Activated naive CD8-positive, alpha-beta T cell treated with anti-CD3 and anti-CD28 coated beads, Interleukin-2, amount 50 U/mL, for 24 hours (primary cell): ENCODE measurements at regions not wholly inside any gene's neighbourhood (a gene's known extent, or its start where the extent isn't known, plus 50 kb on each side); places are given as distances from the start of the nearest gene placed in this dataset.
"Not testable (repeated sequence)": the region's sequence is repeated elsewhere in the genome, so short reads cannot be mapped to it uniquely, and the experiment has no call there.

Experiments
- ATAC-seq: fragments of 150-1000 bp; cut with Tn5 transposase; one replicate; pipeline ENCODE4 v1.10.0; 2021
- DNase-seq: peaks from one replicate; pipeline ENCODE4 v3.0.0; 2021
- H3K27ac Mint-ChIP-seq: one replicate; pipeline ENCODE4 v1.8.0; 2021; ENCODE audit warnings: mild to moderate bottlenecking, mixed read lengths
- H3K27me3 Mint-ChIP-seq: one replicate; pipeline ENCODE4 v1.8.0; 2021; ENCODE audit warnings: mixed read lengths
- H3K36me3 Mint-ChIP-seq: one replicate; pipeline ENCODE4 v1.8.0; 2021; ENCODE audit warnings: low read depth, mixed read lengths
- H3K4me1 Mint-ChIP-seq: one replicate; pipeline ENCODE4 v1.8.0; 2021; ENCODE audit warnings: mixed read lengths
- H3K4me3 Mint-ChIP-seq: one replicate; pipeline ENCODE4 v1.8.0; 2021; ENCODE audit warnings: mild to moderate bottlenecking, moderate library complexity, mixed read lengths
- H3K9me3 Mint-ChIP-seq: one replicate; pipeline ENCODE4 v1.8.0; 2021; ENCODE audit warnings: mixed read lengths

DNA sequence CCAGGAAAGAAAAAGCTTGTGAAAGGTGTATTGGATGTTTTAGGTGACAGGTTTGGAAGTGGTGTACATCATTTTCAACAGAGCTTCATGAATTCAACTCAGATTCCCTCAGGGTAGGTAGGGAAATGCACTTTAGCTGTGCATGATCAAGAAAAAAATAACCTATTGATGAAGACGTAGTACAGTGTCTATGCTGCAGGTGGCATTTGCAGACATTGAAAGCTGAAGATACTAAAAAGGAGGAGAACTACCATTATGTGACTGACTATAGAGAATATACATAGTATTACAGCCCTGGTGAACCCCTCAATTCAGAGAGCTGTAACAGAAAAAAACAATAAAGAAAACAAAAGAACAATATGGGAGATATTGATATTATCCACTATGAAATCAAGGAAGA, 2344.7 kb upstream of the ACO1 start:
- ATAC-seq (no peak), DNase-seq (no peak)
- Mint-ChIP-seq H3K9me3 (no peaks in the 10 kb centered on the region), H3K27me3 (no peaks in the 10 kb centered on the region), H3K4me1 (no peaks in the 10 kb centered on the region), H3K36me3 (no peaks in the 10 kb centered on the region), H3K27ac (no peak overlapping the region), H3K4me3 (no peak overlapping the region)

DNA sequence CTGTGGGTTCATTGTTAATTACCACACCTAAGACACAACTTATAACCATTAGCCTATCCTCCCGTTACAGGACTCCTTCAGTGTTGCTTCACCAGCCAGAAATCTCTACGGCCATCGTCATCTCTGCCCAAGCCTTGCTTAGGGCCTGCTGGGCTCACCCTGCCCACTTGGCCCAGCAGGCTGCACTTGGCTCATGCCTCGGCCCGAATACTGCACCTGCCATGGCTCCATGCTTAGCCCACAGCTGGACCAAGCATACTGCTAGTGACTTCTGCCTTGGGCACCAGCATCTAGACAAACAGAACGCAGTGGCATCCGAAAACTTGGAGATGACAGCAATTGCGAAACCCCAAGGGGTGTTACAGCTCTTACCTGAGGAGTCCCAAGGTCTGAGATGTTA, 2336.0 kb upstream of the ACO1 start:
- H3K36me3 Mint-ChIP-seq = no peaks in the 10 kb centered on the region
- no peak overlapping the region for H3K27ac Mint-ChIP-seq
- no peaks in the 10 kb centered on the region for H3K4me1 Mint-ChIP-seq
- no peaks in the 10 kb centered on the region for H3K27me3 Mint-ChIP-seq
- no peak overlapping the region for H3K4me3 Mint-ChIP-seq
- DNase-seq (no peak), ATAC-seq (no peak)
- H3K9me3 Mint-ChIP-seq = no peaks in the 10 kb centered on the region

- H3K36me3 Mint-ChIP-seq = no peaks in the 10 kb centered on the region
- no peak overlapping the region for H3K4me3 Mint-ChIP-seq
- no peak for ATAC-seq
- no peak overlapping the region for H3K27ac Mint-ChIP-seq
- no peaks in the 10 kb centered on the region for H3K27me3 Mint-ChIP-seq
- H3K9me3 Mint-ChIP-seq = no peaks in the 10 kb centered on the region
- DNase-seq = no peak
- no peaks in the 10 kb centered on the region for H3K4me1 Mint-ChIP-seq
These were observed 2326.0 kb upstream of the ACO1 start for GRCh38 chr9:30058463-30058862.

GRCh38 chr9:30060976-30061375, 2323.5 kb upstream of the ACO1 start:
- DNase-seq (no peak), ATAC-seq (no peak)
- no peaks in the 10 kb centered on the region for H3K36me3 Mint-ChIP-seq
- H3K9me3 Mint-ChIP-seq = peaks cover 4% of the 10 kb centered on the region
- no peaks in the 10 kb centered on the region for H3K27me3 Mint-ChIP-seq
- no peak overlapping the region for H3K4me3 Mint-ChIP-seq
- H3K27ac Mint-ChIP-seq = no peak overlapping the region
- H3K4me1 Mint-ChIP-seq = no peaks in the 10 kb centered on the region

DNA sequence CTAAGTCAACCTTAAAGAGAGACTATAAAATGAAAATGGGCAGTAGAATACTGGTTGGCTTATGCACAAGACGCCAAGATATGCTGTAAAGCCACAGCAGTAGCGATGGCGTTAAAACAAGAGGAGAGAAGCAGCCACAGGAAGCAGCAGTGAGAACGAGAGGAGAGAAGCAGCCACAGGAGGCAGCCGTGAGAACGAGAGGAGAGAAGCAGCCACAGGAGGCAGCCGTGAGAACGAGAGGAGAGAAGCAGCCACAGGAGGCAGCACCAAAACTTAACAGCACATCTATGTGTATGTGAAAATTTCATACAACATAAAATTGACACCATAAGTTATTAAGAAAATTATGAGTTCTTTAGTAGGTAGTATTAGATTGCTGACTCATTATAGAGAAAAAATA, 2318.6 kb upstream of the ACO1 start:
- no peaks in the 10 kb centered on the region for H3K27me3 Mint-ChIP-seq
- DNase-seq (no peak), ATAC-seq (no peak)
- H3K36me3 Mint-ChIP-seq = no peaks in the 10 kb centered on the region
- H3K27ac Mint-ChIP-seq = no peak overlapping the region
- no peak overlapping the region for H3K4me3 Mint-ChIP-seq
- no peaks in the 10 kb centered on the region for H3K4me1 Mint-ChIP-seq
- H3K9me3 Mint-ChIP-seq = peaks cover 9% of the 10 kb centered on the region

DNA sequence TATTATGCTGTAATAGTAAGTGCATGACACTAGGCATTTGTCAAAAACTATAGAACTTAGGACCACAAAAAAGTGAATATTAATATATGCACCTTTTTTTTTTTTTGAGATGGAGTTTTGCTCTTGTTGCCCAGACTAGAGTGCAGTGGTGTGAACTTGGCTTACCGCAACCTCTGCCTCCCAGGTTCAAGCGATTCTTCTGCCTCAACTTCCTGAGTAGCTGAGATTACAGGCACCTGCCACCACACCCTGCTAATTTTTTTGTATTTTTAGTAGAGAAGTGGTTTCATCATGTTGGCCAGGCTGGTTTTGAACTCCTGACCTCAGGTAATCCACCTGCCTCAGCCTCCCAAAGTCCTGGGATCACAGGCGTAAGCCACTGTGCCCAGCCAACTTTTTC, 2315.2 kb upstream of the ACO1 start:
- H3K36me3 Mint-ChIP-seq, H3K27me3 Mint-ChIP-seq, DNase-seq, H3K27ac Mint-ChIP-seq, H3K4me3 Mint-ChIP-seq, H3K4me1 Mint-ChIP-seq, ATAC-seq: not testable (repeated sequence)
- H3K9me3 Mint-ChIP-seq = peaks cover 20% of the 10 kb centered on the region

DNA sequence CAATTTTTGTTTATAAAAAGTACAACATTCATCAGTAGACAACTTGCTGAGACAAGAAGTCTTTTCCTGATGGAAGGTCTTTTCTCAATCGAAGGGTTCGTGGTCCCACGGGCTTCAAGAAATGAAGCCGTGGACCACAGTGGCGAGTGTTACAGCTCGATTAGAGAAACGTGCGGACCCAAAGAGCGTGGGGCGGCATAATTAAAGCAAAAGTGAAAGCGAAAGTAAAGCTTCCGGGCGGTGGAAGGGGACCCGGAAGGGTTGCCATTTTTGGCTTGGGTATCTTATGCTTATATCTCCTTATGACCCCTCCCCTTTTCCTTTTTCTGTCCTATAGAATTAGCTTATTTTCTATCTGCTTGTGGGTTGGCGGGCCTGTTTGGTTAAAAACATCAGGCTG, 2309.4 kb upstream of the ACO1 start:
- ATAC-seq (no peak), DNase-seq (no peak)
- Mint-ChIP-seq H3K36me3 (no peaks in the 10 kb centered on the region), H3K4me3 (no peak overlapping the region), H3K27me3 (no peaks in the 10 kb centered on the region), H3K4me1 (peaks cover 24% of the 10 kb centered on the region), H3K9me3 (peaks cover 40% of the 10 kb centered on the region), H3K27ac (peak overlapping the region; percentile 71)

DNA sequence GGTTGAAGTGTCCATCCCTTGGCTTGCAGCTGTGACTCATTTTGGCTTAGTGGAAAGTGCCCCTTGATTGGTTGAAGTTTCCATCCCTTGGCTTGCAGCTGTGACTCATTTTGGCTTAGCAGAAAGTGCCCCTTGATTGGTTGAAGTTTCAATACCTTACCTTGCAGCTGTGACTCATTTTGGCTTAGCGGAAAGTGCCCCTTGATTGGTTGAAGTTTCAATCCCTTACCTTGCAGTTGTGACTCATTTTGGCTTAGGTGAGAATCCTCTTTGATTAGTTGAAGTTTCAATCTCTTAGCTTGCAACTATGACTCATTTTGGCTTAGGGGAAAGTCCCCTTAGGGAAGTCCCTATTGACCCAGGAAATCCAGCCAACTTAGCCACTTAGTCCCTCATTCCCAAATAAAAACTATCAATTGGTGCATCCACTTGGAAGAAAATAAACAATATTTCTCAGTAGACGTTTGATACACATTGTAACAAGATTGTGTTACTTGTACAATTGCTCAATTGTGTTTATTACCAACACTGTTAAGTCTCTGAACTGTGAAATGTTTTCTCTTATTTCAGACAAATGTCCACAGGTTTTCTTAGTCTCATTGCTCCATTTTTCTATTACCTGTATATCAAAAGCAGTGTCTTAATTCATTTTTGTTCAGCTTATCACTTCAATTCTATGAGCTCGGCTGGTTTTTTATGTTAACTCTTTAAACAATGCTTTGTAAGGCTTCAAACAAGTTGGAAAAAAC, 2308.8 kb upstream of the ACO1 start:
- Mint-ChIP-seq H3K4me3 (no peak overlapping the region), H3K9me3 (peaks cover 40% of the 10 kb centered on the region), H3K36me3 (no peaks in the 10 kb centered on the region), H3K27ac (peak overlapping the region; percentile 71), H3K4me1 (peaks cover 24% of the 10 kb centered on the region), H3K27me3 (no peaks in the 10 kb centered on the region)
- DNase-seq (peak; percentile 21), ATAC-seq (peak; percentile 76)

- Mint-ChIP-seq H3K36me3 (no peaks in the 10 kb centered on the region), H3K9me3 (peaks cover 35% of the 10 kb centered on the region), H3K27ac (no peak overlapping the region), H3K27me3 (no peaks in the 10 kb centered on the region), H3K4me3 (no peak overlapping the region), H3K4me1 (peaks cover 24% of the 10 kb centered on the region)
- ATAC-seq (no peak), DNase-seq (no peak)
These were observed 2306.2 kb upstream of the ACO1 start for GRCh38 chr9:30078195-30078594.

DNA sequence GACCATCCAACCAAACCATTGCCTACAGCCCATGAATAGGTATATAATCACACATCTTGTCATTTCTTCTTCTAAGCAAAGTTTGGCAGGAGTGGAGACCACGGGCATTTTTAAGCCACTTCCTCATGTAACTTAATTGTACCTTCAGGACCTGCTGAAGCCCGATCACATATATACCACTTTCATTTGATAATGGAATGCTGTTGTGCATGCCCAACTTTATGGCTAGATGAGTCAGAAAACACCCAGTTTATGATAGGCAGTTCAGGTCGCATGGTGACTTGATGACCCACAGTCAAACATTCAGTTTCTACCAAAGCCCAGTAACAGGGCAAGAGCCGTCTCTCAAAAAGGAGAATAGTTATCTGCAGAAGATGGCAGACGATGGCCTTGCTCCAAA, 2295.0 kb upstream of the ACO1 start:
- Mint-ChIP-seq H3K4me3 (no peak overlapping the region), H3K27ac (no peak overlapping the region)

GRCh38 chr9:30103647-30104394, 2280.6 kb upstream of the ACO1 start:
- no peak for ATAC-seq
- H3K9me3 Mint-ChIP-seq = peaks cover 21% of the 10 kb centered on the region

More for the DNA sequence above, 2295.0 kb upstream of the ACO1 start:
- no peaks in the 10 kb centered on the region for H3K27me3 Mint-ChIP-seq
- DNase-seq (no peak), ATAC-seq (no peak)
- H3K36me3 Mint-ChIP-seq = no peaks in the 10 kb centered on the region
- no peaks in the 10 kb centered on the region for H3K4me1 Mint-ChIP-seq
- H3K9me3 Mint-ChIP-seq = no peaks in the 10 kb centered on the region

DNA sequence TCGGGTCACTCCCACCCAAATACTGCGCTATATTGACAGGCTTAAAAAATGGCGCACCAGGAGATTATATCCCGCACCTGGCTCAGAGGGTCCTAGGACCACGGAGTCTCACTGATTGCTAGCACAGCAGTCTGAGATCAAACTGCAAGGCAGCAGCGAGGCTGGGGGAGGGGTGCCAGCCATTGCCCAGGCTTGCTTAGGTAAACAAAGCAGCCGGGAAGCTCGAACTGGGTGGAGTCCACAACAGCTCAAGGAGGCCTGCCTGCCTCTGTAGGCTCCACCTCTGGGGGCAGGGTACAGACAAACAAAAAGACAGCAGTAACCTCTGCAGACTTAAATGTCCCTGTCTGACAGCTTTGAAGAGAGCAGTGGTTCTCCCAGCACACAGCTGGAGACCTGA, 2277.3 kb upstream of the ACO1 start:
- not testable (repeated sequence) for ATAC-seq, H3K27ac Mint-ChIP-seq, H3K4me1 Mint-ChIP-seq, H3K36me3 Mint-ChIP-seq, H3K4me3 Mint-ChIP-seq, H3K27me3 Mint-ChIP-seq, DNase-seq
- H3K9me3 Mint-ChIP-seq = peaks cover 12% of the 10 kb centered on the region

More at GRCh38 chr9:30103647-30104394, 2280.6 kb upstream of the ACO1 start:
- Mint-ChIP-seq H3K27me3 (no peaks in the 10 kb centered on the region), H3K27ac (no peak overlapping the region), H3K4me1 (no peaks in the 10 kb centered on the region), H3K36me3 (no peaks in the 10 kb centered on the region), H3K4me3 (no peak overlapping the region)
- no peak for DNase-seq

DNA sequence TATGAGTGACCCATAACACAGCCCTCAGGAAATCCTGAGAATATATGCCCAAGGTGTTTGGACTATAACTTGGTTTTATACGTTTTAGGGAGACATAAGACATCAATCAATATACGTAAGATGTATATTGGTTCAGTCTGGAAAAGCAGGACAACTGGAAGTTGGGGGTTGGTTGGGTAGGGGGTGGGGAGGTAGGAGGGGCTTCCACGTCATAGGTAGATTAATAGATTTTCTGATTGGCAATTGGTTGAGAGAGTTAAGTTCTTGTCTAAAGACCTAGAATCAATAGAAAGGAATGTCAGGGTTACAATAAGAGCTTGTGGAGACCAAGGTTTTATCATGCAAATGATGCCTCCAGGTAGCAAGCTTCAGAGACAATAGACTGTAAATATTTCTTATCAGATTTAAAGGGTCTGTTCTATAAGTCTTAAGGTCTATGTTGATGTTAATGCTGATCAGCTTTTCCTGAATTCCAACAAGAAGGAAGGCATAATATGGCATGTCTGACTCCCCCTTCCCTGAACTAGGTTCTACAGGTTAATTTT, 2267.7 kb upstream of the ACO1 start:
- H3K4me3 Mint-ChIP-seq = no peak overlapping the region
- no peak for DNase-seq
- H3K9me3 Mint-ChIP-seq = peaks cover 6% of the 10 kb centered on the region
- H3K36me3 Mint-ChIP-seq = no peaks in the 10 kb centered on the region
- no peak for ATAC-seq
- H3K4me1 Mint-ChIP-seq = no peaks in the 10 kb centered on the region
- no peak overlapping the region for H3K27ac Mint-ChIP-seq
- H3K27me3 Mint-ChIP-seq = no peaks in the 10 kb centered on the region

- ATAC-seq = no peak
These were observed 2263.8 kb upstream of the ACO1 start for GRCh38 chr9:30120666-30121065.

GRCh38 chr9:30121611-30122010, 2262.8 kb upstream of the ACO1 start:
- Mint-ChIP-seq H3K27me3 (no peaks in the 10 kb centered on the region), H3K4me1 (no peaks in the 10 kb centered on the region), H3K27ac (no peak overlapping the region), H3K4me3 (no peak overlapping the region), H3K36me3 (no peaks in the 10 kb centered on the region), H3K9me3 (no peaks in the 10 kb centered on the region)
- DNase-seq (no peak), ATAC-seq (no peak)

More at GRCh38 chr9:30120666-30121065, 2263.8 kb upstream of the ACO1 start:
- no peak for DNase-seq
- no peak overlapping the region for H3K27ac Mint-ChIP-seq
- no peaks in the 10 kb centered on the region for H3K36me3 Mint-ChIP-seq
- no peaks in the 10 kb centered on the region for H3K27me3 Mint-ChIP-seq
- no peak overlapping the region for H3K4me3 Mint-ChIP-seq
- H3K9me3 Mint-ChIP-seq = no peaks in the 10 kb centered on the region
- no peaks in the 10 kb centered on the region for H3K4me1 Mint-ChIP-seq
